SK-N-MC (cell line): ENCODE measurements at regions not wholly inside any gene's neighbourhood (a gene's known extent, or its start where the extent isn't known, plus 50 kb on each side); places are given as distances from the start of the nearest gene placed in this dataset.

Source experiments
- DNase-seq: peaks from one replicate; pipeline ENCODE4 v3.0.0-alpha.2; 2011; ENCODE audit warnings: low read depth, low spot score
- H3K27ac ChIP-seq: fragments of 200-600 bp; sonication (generic); 2 replicates; pipeline ENCODE4 v1.5.1; 2016; ENCODE audit warnings: mixed run types
- H3K36me3 ChIP-seq: fragments of 200-600 bp; sonication (generic); 2 replicates; pipeline ENCODE4 v1.6.1; 2017; ENCODE audit warnings: antibody characterized with exemption, low read length, mixed read lengths; ENCODE audit not compliant: insufficient read depth
- H3K4me3 ChIP-seq: fragments of 200-600 bp; sonication (generic); 2 replicates; pipeline ENCODE4 v1.5.1; 2016
- H3K9ac ChIP-seq: fragments of 200-600 bp; sonication (generic); 2 replicates; pipeline ENCODE4 v1.8.0; 2017; ENCODE audit warnings: mixed run types, mixed read lengths; ENCODE audit not compliant: insufficient read length
- H3K9me3 ChIP-seq: fragments of 200-600 bp; sonication (generic); 2 replicates; pipeline ENCODE4 v1.6.1; 2017; ENCODE audit warnings: low read depth, mild to moderate bottlenecking, antibody characterized with exemption, low read length, moderate library complexity, mixed read lengths
- EZH2 ChIP-seq: fragments of 200-600 bp; sonication (generic); IDR thresholded peaks from one replicate; pipeline ENCODE4 v1.6.1; 2017; ENCODE audit warnings: antibody characterized with exemption
- FOXP2 ChIP-seq: optimal IDR thresholded peaks from 2 replicates; pipeline ENCODE3; 2011; ENCODE audit warnings: mild to moderate bottlenecking, moderate library complexity; ENCODE audit not compliant: insufficient read depth; ENCODE audit errors: extremely low read length, control extremely low read depth
- POLR2AphosphoS5 ChIP-seq: IDR thresholded peaks from 2 replicates; pipeline ENCODE4 v1.6.1; 2012; ENCODE audit warnings: mild to moderate bottlenecking, low read depth, low read length, borderline replicate concordance

GRCh38 chr20:24160563-24161281 lies 172.1 kb upstream of the GGTLC1 start:
- H3K27ac ChIP-seq = no peak overlapping the region
- no peak overlapping the region for H3K9ac ChIP-seq
- no peaks in the 10 kb centered on the region for H3K36me3 ChIP-seq
- H3K9me3 ChIP-seq = no peaks in the 10 kb centered on the region
- no peak overlapping the region for H3K4me3 ChIP-seq
- no peak for DNase-seq
- TF ChIP-seq POLR2AphosphoS5 = no peak
- no peak for TF ChIP-seq EZH2
- TF ChIP-seq FOXP2 = no peak

GRCh38 chr20:24158281-24158680 lies 169.7 kb upstream of the GGTLC1 start:
- no peak overlapping the region for H3K4me3 ChIP-seq
- no peak overlapping the region for H3K27ac ChIP-seq
- DNase-seq = no peak
- no peaks in the 10 kb centered on the region for H3K9me3 ChIP-seq
- H3K9ac ChIP-seq = no peak overlapping the region
- H3K36me3 ChIP-seq = no peaks in the 10 kb centered on the region
- TF ChIP-seq FOXP2 (no peak), POLR2AphosphoS5 (no peak), EZH2 (no peak)

GRCh38 chr20:24157213-24157612 lies 168.6 kb upstream of the GGTLC1 start:
- H3K9ac ChIP-seq = no peak overlapping the region
- no peak overlapping the region for H3K4me3 ChIP-seq
- DNase-seq = no peak
- H3K9me3 ChIP-seq = no peaks in the 10 kb centered on the region
- no peak for TF ChIP-seq POLR2AphosphoS5
- H3K36me3 ChIP-seq = no peaks in the 10 kb centered on the region
- H3K27ac ChIP-seq = no peak overlapping the region

GRCh38 chr20:24153101-24154040 lies 164.8 kb upstream of the GGTLC1 start:
- no peak for DNase-seq
- Histone ChIP-seq H3K4me3 (no peak overlapping the region), H3K36me3 (no peaks in the 10 kb centered on the region), H3K9me3 (no peaks in the 10 kb centered on the region), H3K9ac (no peak overlapping the region), H3K27ac (no peak overlapping the region)
- TF ChIP-seq EZH2 = no peak

DNA sequence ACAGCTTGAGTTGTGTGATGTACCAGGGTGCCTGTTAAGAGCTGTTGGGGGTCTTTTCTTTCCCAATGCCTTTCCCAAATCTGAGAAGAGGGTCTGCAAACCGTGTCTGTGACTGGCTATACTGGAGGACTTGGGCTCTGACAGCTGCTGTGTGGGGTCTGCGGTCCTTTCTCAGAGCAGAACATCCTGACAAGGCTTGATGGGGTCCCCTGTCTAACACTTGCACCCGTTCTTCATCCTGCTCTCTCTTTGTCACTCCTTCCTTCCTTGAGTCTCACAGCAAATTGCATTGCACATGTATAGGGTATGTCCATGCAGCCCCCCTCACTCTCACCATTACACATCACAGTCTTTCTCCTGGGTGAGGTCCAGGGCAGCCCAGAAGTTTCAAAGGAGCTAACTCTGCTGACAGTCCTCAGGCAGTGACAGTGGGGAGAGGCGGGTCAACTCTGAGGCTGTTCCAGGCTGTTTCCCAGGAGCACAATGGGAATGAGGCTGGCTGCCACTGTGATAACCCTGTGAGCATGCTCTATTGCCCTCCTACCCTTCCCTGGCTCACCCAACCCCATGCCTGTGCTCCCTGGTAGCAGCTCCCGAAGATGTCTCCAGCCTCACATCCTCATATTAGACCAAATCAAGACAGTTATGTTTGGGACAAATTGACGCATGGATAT lies 163.2 kb upstream of the GGTLC1 start:
- Histone ChIP-seq H3K9ac (no peak overlapping the region), H3K36me3 (no peaks in the 10 kb centered on the region), H3K9me3 (no peaks in the 10 kb centered on the region), H3K4me3 (no peak overlapping the region), H3K27ac (no peak overlapping the region)
- no peak for DNase-seq
- TF ChIP-seq POLR2AphosphoS5 (no peak), EZH2 (no peak), FOXP2 (no peak)

GRCh38 chr20:24150406-24150805 lies 161.8 kb upstream of the GGTLC1 start:
- DNase-seq = no peak
- no peaks in the 10 kb centered on the region for H3K36me3 ChIP-seq
- H3K9ac ChIP-seq = no peak overlapping the region
- no peaks in the 10 kb centered on the region for H3K9me3 ChIP-seq
- H3K27ac ChIP-seq = no peak overlapping the region
- TF ChIP-seq FOXP2 = no peak
- TF ChIP-seq EZH2 = no peak
- TF ChIP-seq POLR2AphosphoS5 = no peak
- H3K4me3 ChIP-seq = no peak overlapping the region

- no peak overlapping the region for H3K9ac ChIP-seq
- H3K9me3 ChIP-seq = no peaks in the 10 kb centered on the region
- TF ChIP-seq POLR2AphosphoS5 (no peak), EZH2 (no peak)
- no peak for DNase-seq
- no peaks in the 10 kb centered on the region for H3K36me3 ChIP-seq
- no peak overlapping the region for H3K27ac ChIP-seq
- H3K4me3 ChIP-seq = no peak overlapping the region
These were observed 161.3 kb upstream of the GGTLC1 start for GRCh38 chr20:24149881-24150307.

DNA sequence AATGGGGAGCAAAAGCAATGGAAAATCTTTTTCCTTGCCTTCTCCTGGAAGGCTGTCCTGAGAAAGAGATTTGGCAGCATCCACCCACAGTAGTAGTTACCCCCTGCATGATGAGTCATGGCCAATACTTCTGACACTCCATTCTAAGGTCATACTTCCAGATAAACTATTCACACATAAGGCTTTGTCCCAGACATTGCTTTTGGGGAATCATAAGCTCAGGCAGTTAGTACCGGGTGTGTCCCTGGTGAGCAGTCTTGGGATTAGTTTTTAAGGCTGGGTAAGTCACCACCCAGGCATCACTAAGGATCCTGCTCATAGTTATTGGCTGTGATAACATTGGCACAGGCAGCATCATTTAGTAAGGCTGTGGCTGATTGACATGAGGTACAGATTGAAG lies 160.6 kb upstream of the GGTLC1 start:
- TF ChIP-seq POLR2AphosphoS5 (no peak), FOXP2 (no peak), EZH2 (no peak)
- no peaks in the 10 kb centered on the region for H3K36me3 ChIP-seq
- no peak for DNase-seq
- no peak overlapping the region for H3K4me3 ChIP-seq
- no peaks in the 10 kb centered on the region for H3K9me3 ChIP-seq
- H3K9ac ChIP-seq = no peak overlapping the region
- no peak overlapping the region for H3K27ac ChIP-seq
